Lower lobe of right lung (tissue), 2 donors: ENCODE measurements at regions not wholly inside any gene's neighbourhood (a gene's known extent, or its start where the extent isn't known, plus 50 kb on each side); places are given as distances from the start of the nearest gene placed in this dataset.
"Not testable (repeated sequence)": the region's sequence is repeated elsewhere in the genome, so short reads cannot be mapped to it uniquely, and the experiment has no call there.

Experiments
- ATAC-seq, 2 donors: fragments of 200-7000 bp; cut with Tn5 transposase; one replicate each; pipeline ENCODE4 v1.9.1; 2020 to 2022; ENCODE audit warnings: mild to moderate bottlenecking in 2 of 2, moderate library complexity in 2 of 2
- DNase-seq: peaks from one replicate; pipeline ENCODE4 v3.0.0-alpha.2; 2020
- H3K27ac ChIP-seq: fragments of 200-600 bp; one replicate; pipeline ENCODE4 v1.8.0; 2022
- H3K27me3 ChIP-seq: fragments of 200-600 bp; one replicate; pipeline ENCODE4 v1.8.0; 2022; ENCODE audit warnings: low read depth
- H3K36me3 ChIP-seq: fragments of 200-600 bp; one replicate; pipeline ENCODE4 v1.8.0; 2022; ENCODE audit warnings: mild to moderate bottlenecking
- H3K4me1 ChIP-seq: fragments of 200-600 bp; one replicate; pipeline ENCODE4 v1.8.0; 2022
- H3K4me3 ChIP-seq: fragments of 200-600 bp; one replicate; pipeline ENCODE4 v1.8.0; 2022; ENCODE audit warnings: mild to moderate bottlenecking
- H3K9me3 ChIP-seq: fragments of 200-600 bp; one replicate; pipeline ENCODE4 v1.8.0; 2022
- CTCF ChIP-seq: fragments of 200-600 bp; IDR thresholded peaks from one replicate; pipeline ENCODE4 v1.8.0; 2022; ENCODE audit warnings: antibody characterized with exemption, mild to moderate bottlenecking
- intact Hi-C: fragments of 100-400 bp; cut with DNase I; formaldehyde crosslinking; loops from one replicate; pipeline ENCODE4 v1.11.0; 2022
- donor health status: DM: no; HTN: yes; CAD: no; lungs with severe emphysema.

- no peaks in the 10 kb centered on the region for H3K9me3 ChIP-seq
- no peak for TF ChIP-seq CTCF
- no peak for ATAC-seq
Observed at GRCh38 chr2:16726147-16726546, 60.5 kb upstream of the CYRIA start.

GRCh38 chr2:16725549-16725948 lies 59.9 kb upstream of the CYRIA start:
- intact Hi-C loops: no loop called here
- no peaks in the 10 kb centered on the region for H3K36me3 ChIP-seq
- no peak overlapping the region for H3K4me3 ChIP-seq
- DNase-seq (no peak), ATAC-seq (no peak)
- no peak overlapping the region for H3K27ac ChIP-seq
- H3K9me3 ChIP-seq: no peaks in the 10 kb centered on the region
- TF ChIP-seq CTCF: no peak
- no peaks in the 10 kb centered on the region for H3K27me3 ChIP-seq
- no peaks in the 10 kb centered on the region for H3K4me1 ChIP-seq

More at GRCh38 chr2:16726147-16726546, 60.5 kb upstream of the CYRIA start:
- Histone ChIP-seq H3K4me1 (no peaks in the 10 kb centered on the region), H3K4me3 (no peak overlapping the region), H3K27ac (no peak overlapping the region), H3K36me3 (no peaks in the 10 kb centered on the region), H3K27me3 (no peaks in the 10 kb centered on the region)
- intact Hi-C loops: no loop called here
- no peak for DNase-seq

- no peaks in the 10 kb centered on the region for H3K27me3 ChIP-seq
- no peak for ATAC-seq
- no peak for TF ChIP-seq CTCF
- no peaks in the 10 kb centered on the region for H3K4me1 ChIP-seq
- H3K36me3 ChIP-seq: no peaks in the 10 kb centered on the region
- no peak overlapping the region for H3K27ac ChIP-seq
- H3K4me3 ChIP-seq: no peak overlapping the region
- intact Hi-C loops: no loop called here
- DNase-seq: no peak
- H3K9me3 ChIP-seq: no peaks in the 10 kb centered on the region
Observed at GRCh38 chr2:16722677-16723076, 57.0 kb upstream of the CYRIA start.

GRCh38 chr2:16722126-16722525 lies 56.5 kb upstream of the CYRIA start:
- Histone ChIP-seq H3K27ac (no peak overlapping the region), H3K27me3 (no peaks in the 10 kb centered on the region), H3K4me1 (peaks cover 4% of the 10 kb centered on the region), H3K36me3 (no peaks in the 10 kb centered on the region), H3K9me3 (no peaks in the 10 kb centered on the region), H3K4me3 (no peak overlapping the region)
- intact Hi-C loops: no loop called here
- TF ChIP-seq CTCF: no peak
- ATAC-seq (no peak), DNase-seq (no peak)

- DNase-seq, H3K9me3 ChIP-seq, H3K4me1 ChIP-seq, H3K27ac ChIP-seq, H3K4me3 ChIP-seq, intact Hi-C loops, H3K36me3 ChIP-seq, ATAC-seq, H3K27me3 ChIP-seq: not testable (repeated sequence)
Observed at GRCh38 chr2:16721529-16721928, 55.9 kb upstream of the CYRIA start.

- H3K36me3 ChIP-seq, H3K4me1 ChIP-seq, H3K9me3 ChIP-seq, H3K4me3 ChIP-seq, DNase-seq, H3K27ac ChIP-seq, ATAC-seq, H3K27me3 ChIP-seq, intact Hi-C loops: not testable (repeated sequence)
Observed at GRCh38 chr2:16720737-16721136, 55.1 kb upstream of the CYRIA start.

GRCh38 chr2:16719485-16719808 lies 53.8 kb upstream of the CYRIA start:
- no peak overlapping the region for H3K4me3 ChIP-seq
- H3K27ac ChIP-seq: no peak overlapping the region
- intact Hi-C loops: no loop called here
- peaks cover 8% of the 10 kb centered on the region for H3K4me1 ChIP-seq
- H3K27me3 ChIP-seq: no peaks in the 10 kb centered on the region
- ATAC-seq (no peak), DNase-seq (no peak)
- H3K9me3 ChIP-seq: no peaks in the 10 kb centered on the region
- no peaks in the 10 kb centered on the region for H3K36me3 ChIP-seq
- no peak for TF ChIP-seq CTCF
